Type B pancreatic cell (in vitro differentiated cells): ENCODE measurements at regions not wholly inside any gene's neighbourhood (a gene's known extent, or its start where the extent isn't known, plus 50 kb on each side); places are given as distances from the start of the nearest gene placed in this dataset.
A peak's percentile ranks its signal among the peaks of the same experiment; 100 is the strongest.

ENCODE experiments used
- DNase-seq: peaks from one replicate; pipeline ENCODE4 v3.0.0; 2021; ENCODE audit warnings: mixed read lengths; ENCODE audit not compliant: unreplicated experiment; ENCODE audit errors: extremely low spot score
- H3K27ac Mint-ChIP-seq: 2 replicates; pipeline ENCODE4 v1.8.0; 2021; ENCODE audit warnings: mild to moderate bottlenecking, mixed read lengths
- H3K27me3 Mint-ChIP-seq: 2 replicates; pipeline ENCODE4 v1.8.0; 2021; ENCODE audit warnings: mixed read lengths
- H3K36me3 Mint-ChIP-seq: 2 replicates; pipeline ENCODE4 v1.8.0; 2021; ENCODE audit warnings: mixed read lengths
- H3K4me1 Mint-ChIP-seq: one replicate; pipeline ENCODE4 v1.8.0; 2021; ENCODE audit warnings: mixed read lengths; ENCODE audit not compliant: unreplicated experiment
- H3K4me3 Mint-ChIP-seq: 2 replicates; pipeline ENCODE4 v1.8.0; 2021; ENCODE audit warnings: mild to moderate bottlenecking, mixed read lengths
- H3K9me3 Mint-ChIP-seq: 2 replicates; pipeline ENCODE4 v1.8.0; 2021; ENCODE audit warnings: mixed read lengths
- TF ChIP-seq, protein P1 (sequence below): fragments of 200-600 bp; sonication (generic); conservative IDR thresholded peaks from 2 replicates; pipeline ENCODE4 v1.5.0; 2021; ENCODE audit warnings: antibody characterized with exemption, mild to moderate bottlenecking

DNA sequence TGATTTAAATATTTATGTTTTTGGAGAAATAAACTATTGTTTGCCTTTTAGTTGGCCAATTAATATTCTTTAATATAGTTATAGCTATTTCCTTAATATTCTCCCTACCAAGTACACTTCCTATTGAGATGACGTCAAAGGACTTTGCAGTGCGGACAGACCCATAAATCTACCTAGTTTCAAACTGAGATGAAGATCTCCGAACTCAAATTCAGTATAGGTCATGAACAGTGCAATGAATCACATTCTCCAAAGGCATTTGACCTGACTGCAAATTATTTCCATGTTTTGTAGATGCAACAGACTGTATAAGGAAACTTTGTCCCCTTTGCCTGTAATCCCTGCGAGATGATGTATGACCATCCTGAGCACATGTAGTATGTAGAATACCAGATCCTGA lies 342.6 kb upstream of the FIGN start:
- Mint-ChIP-seq H3K4me1 (peaks cover 11% of the 10 kb centered on the region), H3K27ac (no peak overlapping the region), H3K36me3 (no peaks in the 10 kb centered on the region), H3K27me3 (no peaks in the 10 kb centered on the region), H3K4me3 (no peak overlapping the region), H3K9me3 (peaks cover 7% of the 10 kb centered on the region)
- DNase-seq = no peak
- TF ChIP-seq, protein P1, sequence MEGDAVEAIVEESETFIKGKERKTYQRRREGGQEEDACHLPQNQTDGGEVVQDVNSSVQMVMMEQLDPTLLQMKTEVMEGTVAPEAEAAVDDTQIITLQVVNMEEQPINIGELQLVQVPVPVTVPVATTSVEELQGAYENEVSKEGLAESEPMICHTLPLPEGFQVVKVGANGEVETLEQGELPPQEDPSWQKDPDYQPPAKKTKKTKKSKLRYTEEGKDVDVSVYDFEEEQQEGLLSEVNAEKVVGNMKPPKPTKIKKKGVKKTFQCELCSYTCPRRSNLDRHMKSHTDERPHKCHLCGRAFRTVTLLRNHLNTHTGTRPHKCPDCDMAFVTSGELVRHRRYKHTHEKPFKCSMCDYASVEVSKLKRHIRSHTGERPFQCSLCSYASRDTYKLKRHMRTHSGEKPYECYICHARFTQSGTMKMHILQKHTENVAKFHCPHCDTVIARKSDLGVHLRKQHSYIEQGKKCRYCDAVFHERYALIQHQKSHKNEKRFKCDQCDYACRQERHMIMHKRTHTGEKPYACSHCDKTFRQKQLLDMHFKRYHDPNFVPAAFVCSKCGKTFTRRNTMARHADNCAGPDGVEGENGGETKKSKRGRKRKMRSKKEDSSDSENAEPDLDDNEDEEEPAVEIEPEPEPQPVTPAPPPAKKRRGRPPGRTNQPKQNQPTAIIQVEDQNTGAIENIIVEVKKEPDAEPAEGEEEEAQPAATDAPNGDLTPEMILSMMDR = no peak

DNA sequence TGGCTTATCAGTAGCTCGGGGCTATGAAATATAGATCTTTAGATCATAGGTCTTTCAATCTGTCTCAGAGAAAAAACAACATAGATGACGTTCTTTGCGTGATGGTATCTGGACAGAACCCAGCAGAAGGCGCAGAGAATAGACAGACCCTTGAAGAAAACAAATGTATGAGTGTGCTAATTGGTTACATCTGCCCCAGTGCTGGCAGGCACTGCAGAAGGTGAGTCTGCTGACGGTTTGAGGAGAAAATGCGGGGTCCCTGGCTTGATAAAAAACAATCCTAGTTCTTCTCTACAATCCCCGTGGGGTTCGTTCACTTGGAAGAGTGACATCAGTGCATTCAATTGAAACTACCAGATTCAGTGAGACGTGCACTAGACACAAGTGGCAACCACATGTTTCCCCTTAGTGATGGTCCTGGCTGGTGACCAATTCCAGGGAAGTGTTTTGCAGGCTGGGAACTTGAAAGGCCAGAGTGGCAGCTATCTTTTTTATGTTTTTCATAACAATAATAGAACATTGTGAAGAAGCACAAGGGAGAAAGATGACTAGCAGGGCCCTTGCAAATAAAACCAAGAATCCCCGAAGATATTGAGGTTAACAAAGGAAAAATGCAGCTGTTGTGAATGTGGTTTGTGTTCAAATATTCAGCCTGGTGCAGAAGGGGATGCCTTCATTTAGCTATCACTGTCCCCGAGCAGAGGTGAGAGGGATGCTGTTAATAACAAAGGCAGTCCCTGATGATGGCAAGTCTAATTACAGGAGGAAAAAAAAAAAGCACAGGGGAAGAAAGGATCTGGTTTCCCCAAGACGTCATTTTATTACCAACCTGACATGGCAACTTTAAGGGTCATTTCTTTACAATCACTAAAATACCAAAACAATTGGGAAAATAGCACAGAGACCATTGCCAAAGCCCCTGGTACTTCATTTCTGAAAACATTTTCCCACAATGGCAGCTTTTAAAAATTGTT lies 337.6 kb upstream of the FIGN start:
- peaks cover 9% of the 10 kb centered on the region for H3K27me3 Mint-ChIP-seq
- peaks cover 21% of the 10 kb centered on the region for H3K4me1 Mint-ChIP-seq
- TF ChIP-seq, protein P1 = no peak
- DNase-seq = no peak
- H3K9me3 Mint-ChIP-seq = peaks cover 7% of the 10 kb centered on the region
- H3K27ac Mint-ChIP-seq = peak overlapping the region; percentile 67
- H3K4me3 Mint-ChIP-seq = no peak overlapping the region
- no peaks in the 10 kb centered on the region for H3K36me3 Mint-ChIP-seq

DNA sequence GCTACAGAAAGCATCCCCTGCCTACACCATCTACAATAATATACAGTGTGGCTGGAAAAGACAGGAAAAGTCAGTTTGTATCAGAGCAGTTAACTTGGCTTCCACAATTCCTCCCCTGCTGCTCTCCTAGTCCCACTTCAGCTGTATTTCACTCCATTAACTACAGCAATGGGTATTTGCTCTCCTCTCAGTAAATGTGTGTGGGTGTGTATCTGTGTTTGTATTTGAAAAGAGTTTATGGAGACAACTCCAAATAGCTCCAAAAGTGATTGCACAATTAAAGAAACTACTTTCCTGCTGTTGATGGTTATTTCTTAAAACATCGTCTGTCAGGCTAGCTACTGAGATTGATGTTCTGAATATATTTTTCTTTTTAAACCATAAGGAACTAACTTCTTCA lies 333.7 kb upstream of the FIGN start:
- Mint-ChIP-seq H3K4me1 (peaks cover 21% of the 10 kb centered on the region), H3K36me3 (no peaks in the 10 kb centered on the region), H3K4me3 (no peak overlapping the region), H3K27ac (no peak overlapping the region), H3K9me3 (no peaks in the 10 kb centered on the region), H3K27me3 (peaks cover 9% of the 10 kb centered on the region)
- TF ChIP-seq, protein P1 = no peak
- DNase-seq = no peak

DNA sequence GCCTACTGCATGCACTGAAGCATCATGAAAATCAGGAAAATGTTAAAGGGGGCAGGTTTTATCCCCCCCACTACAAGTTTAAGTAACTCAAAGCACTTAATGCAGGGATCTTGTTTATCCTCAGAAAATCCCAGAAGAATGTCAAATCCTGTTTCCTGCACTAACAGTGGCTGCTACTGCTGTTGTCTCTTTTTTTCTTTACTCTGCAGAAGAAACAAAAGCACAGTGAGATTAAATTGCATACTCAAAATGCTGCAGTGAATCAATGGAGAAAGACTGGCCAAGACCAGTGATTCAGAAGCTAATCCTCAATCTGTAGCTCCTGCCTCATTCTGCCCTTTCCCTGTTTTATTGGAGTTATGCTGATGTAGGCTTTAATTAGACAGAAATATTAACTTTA lies 332.3 kb upstream of the FIGN start:
- Mint-ChIP-seq H3K27ac (no peak overlapping the region), H3K27me3 (peaks cover 8% of the 10 kb centered on the region)

DNA sequence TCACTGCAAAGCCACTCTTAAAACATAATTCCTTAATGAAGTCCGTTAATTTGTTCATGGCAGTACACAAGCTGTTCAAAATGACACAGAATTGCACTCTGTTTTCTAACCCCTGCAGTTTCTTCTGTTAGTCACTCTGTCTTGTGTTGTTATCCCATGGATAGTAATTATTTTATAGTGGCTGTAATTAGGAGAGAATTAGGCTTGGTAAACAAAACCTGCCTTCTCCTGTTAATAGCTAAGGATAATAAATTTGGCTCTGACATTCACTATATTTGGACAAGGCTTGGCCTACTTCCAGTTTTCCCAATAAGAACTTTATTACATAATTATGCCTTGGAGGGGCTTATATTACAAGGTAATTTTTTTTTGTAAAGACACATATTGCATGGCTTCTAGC lies 330.3 kb upstream of the FIGN start:
- H3K27ac Mint-ChIP-seq = no peak overlapping the region
- peaks cover under 1% of the 10 kb centered on the region for H3K27me3 Mint-ChIP-seq
- H3K9me3 Mint-ChIP-seq = no peaks in the 10 kb centered on the region

More for the DNA sequence above, 332.3 kb upstream of the FIGN start:
- TF ChIP-seq, protein P1 = no peak
- H3K36me3 Mint-ChIP-seq = no peaks in the 10 kb centered on the region
- DNase-seq = no peak
- peaks cover 11% of the 10 kb centered on the region for H3K4me1 Mint-ChIP-seq
- H3K4me3 Mint-ChIP-seq = no peak overlapping the region
- H3K9me3 Mint-ChIP-seq = no peaks in the 10 kb centered on the region

More for the DNA sequence above, 330.3 kb upstream of the FIGN start:
- TF ChIP-seq, protein P1 = no peak
- H3K36me3 Mint-ChIP-seq = no peaks in the 10 kb centered on the region
- peaks cover 9% of the 10 kb centered on the region for H3K4me1 Mint-ChIP-seq
- no peak for DNase-seq
- no peak overlapping the region for H3K4me3 Mint-ChIP-seq
